ENCODE measurements at regions not wholly inside any gene's neighbourhood (a gene's known extent, or its start where the extent isn't known, plus 50 kb on each side); places are given as distances from the start of the nearest gene placed in this dataset.

- TF ChIP-seq ZBTB6 (tag by site-specific recombination; IDR thresholded peaks at IDR 0.05): no peak
Observed at GRCh38 chr4:137754652-137755471, 222.6 kb upstream of the PCDH18 start (continued).

- no peak for TF ChIP-seq ZNF2 (tag by site-specific recombination; IDR thresholded peaks at IDR 0.05)
- no peak for TF ChIP-seq ZNF473 (tag by site-specific recombination; IDR thresholded peaks at IDR 0.05)
- no peak for TF ChIP-seq ZNF274 (IDR thresholded peaks at IDR 0.05; ENCODE audit: low read length)
- TF ChIP-seq ZNF274 (tag by site-specific recombination; IDR thresholded peaks at IDR 0.05; ENCODE audit: borderline replicate concordance): no peak
- TF ChIP-seq ZNF362 (tag by site-specific recombination; IDR thresholded peaks at IDR 0.05): no peak
- no peak for TF ChIP-seq ZNF175 (tag by site-specific recombination; IDR thresholded peaks at IDR 0.05)
- TF ChIP-seq ZSCAN30 (tag by site-specific recombination; IDR thresholded peaks at IDR 0.05): no peak
- no peak for TF ChIP-seq ZBTB11 (tag by site-specific recombination; conservative IDR thresholded peaks at IDR 0.05; ENCODE audit: low read depth)
- TF ChIP-seq ZNF544 (tag by site-specific recombination; IDR thresholded peaks at IDR 0.05): no peak
- no peak for TF ChIP-seq SCRT1 (tag by site-specific recombination; IDR thresholded peaks at IDR 0.05; ENCODE audit: borderline replicate concordance)
- TF ChIP-seq BCL11A (tag by site-specific recombination; IDR thresholded peaks at IDR 0.05; ENCODE audit: low read depth): no peak
- no peak for TF ChIP-seq ZNF132 (tag by site-specific recombination; IDR thresholded peaks at IDR 0.05; ENCODE audit: borderline replicate concordance)
- no peak for TF ChIP-seq GLIS2 (tag by site-specific recombination; IDR thresholded peaks at IDR 0.05)
- TF ChIP-seq ZNF157 (tag by site-specific recombination; IDR thresholded peaks at IDR 0.05): no peak
- TF ChIP-seq KLF9 (tag by site-specific recombination; IDR thresholded peaks at IDR 0.05; ENCODE audit: low read depth): no peak
- Histone ChIP-seq H3K9me3 (ENCODE audit: control insufficient read depth, insufficient read depth, low read depth, low read length) (no peaks in the 10 kb centered on the region), H3K27ac (ENCODE audit: extremely low read depth, low read depth, low read length) (no peak overlapping the region), H3K4me1 (ENCODE audit: control insufficient read depth, insufficient read depth, low read length) (no peaks in the 10 kb centered on the region), H3K4me3 (ENCODE audit: low read depth, low read length) (no peak overlapping the region), H3K36me3 (ENCODE audit: control insufficient read depth in 2 of 2, insufficient read depth in 1 of 2, low read length in 2 of 2) (no peaks in the 10 kb centered on the region)
- CTCF ChIA-PET: no interaction called here
- POLR2A ChIA-PET: no interaction called here
Observed at GRCh38 chr4:137749466-137749865, 217.2 kb upstream of the PCDH18 start.

GRCh38 chr4:137748616-137749015, 216.3 kb upstream of the PCDH18 start:
- ChIA-PET POLR2A (no interaction called here), CTCF (no interaction called here)
- Histone ChIP-seq H3K4me3 (ENCODE audit: low read depth, low read length) (no peak overlapping the region), H3K4me1 (ENCODE audit: control insufficient read depth, insufficient read depth, low read length) (no peaks in the 10 kb centered on the region), H3K27ac (ENCODE audit: extremely low read depth, low read depth, low read length) (no peak overlapping the region), H3K36me3 (ENCODE audit: control insufficient read depth in 2 of 2, insufficient read depth in 1 of 2, low read length in 2 of 2) (no peaks in the 10 kb centered on the region), H3K9me3 (ENCODE audit: control insufficient read depth, insufficient read depth, low read depth, low read length) (no peaks in the 10 kb centered on the region)
- no peak for TF ChIP-seq ZNF654 (tag by site-specific recombination; IDR thresholded peaks at IDR 0.05; ENCODE audit: low read depth)
- no peak for TF ChIP-seq ZNF473 (tag by site-specific recombination; IDR thresholded peaks at IDR 0.05)
- TF ChIP-seq ZBTB20 (tag by site-specific recombination; IDR thresholded peaks at IDR 0.05): no peak
- no peak for TF ChIP-seq ZNF133 (tag by site-specific recombination; IDR thresholded peaks at IDR 0.05)
- no peak for TF ChIP-seq ZNF623 (tag by site-specific recombination; IDR thresholded peaks at IDR 0.05)
- TF ChIP-seq ELK4 (IDR thresholded peaks at IDR 0.05; ENCODE audit: borderline replicate concordance, low read depth, low read length): no peak
- no peak for TF ChIP-seq ZFHX2 (tag by site-specific recombination; conservative IDR thresholded peaks at IDR 0.05)
- no peak for TF ChIP-seq HOXA7 (CRISPR knock-in tag; IDR thresholded peaks at IDR 0.05; ENCODE audit: borderline replicate concordance)
- no peak for TF ChIP-seq ZNF2 (tag by site-specific recombination; IDR thresholded peaks at IDR 0.05)

Data from HEK293 (cell line).